ENCODE measurements at regions not wholly inside any gene's neighbourhood (a gene's known extent, or its start where the extent isn't known, plus 50 kb on each side); places are given as distances from the start of the nearest gene placed in this dataset.

GRCh38 chr2:9762164-9762563 is 81.1 kb upstream of the TAF1B start:
- TF ChIP-seq, protein P1, sequence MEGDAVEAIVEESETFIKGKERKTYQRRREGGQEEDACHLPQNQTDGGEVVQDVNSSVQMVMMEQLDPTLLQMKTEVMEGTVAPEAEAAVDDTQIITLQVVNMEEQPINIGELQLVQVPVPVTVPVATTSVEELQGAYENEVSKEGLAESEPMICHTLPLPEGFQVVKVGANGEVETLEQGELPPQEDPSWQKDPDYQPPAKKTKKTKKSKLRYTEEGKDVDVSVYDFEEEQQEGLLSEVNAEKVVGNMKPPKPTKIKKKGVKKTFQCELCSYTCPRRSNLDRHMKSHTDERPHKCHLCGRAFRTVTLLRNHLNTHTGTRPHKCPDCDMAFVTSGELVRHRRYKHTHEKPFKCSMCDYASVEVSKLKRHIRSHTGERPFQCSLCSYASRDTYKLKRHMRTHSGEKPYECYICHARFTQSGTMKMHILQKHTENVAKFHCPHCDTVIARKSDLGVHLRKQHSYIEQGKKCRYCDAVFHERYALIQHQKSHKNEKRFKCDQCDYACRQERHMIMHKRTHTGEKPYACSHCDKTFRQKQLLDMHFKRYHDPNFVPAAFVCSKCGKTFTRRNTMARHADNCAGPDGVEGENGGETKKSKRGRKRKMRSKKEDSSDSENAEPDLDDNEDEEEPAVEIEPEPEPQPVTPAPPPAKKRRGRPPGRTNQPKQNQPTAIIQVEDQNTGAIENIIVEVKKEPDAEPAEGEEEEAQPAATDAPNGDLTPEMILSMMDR (IDR thresholded peaks at IDR 0.05 in 8 of 11, conservative IDR thresholded peaks at IDR 0.05 in 3 of 11): no peak
- TF ChIP-seq POLR2A (IDR thresholded peaks at IDR 0.05) (no peak), POLR2AphosphoS5 (IDR thresholded peaks at IDR 0.05) (no peak)
